ENCODE measurements at regions not wholly inside any gene's neighbourhood (a gene's known extent, or its start where the extent isn't known, plus 50 kb on each side); places are given as distances from the start of the nearest gene placed in this dataset.

GRCh38 chr4:18931643-18932377 is 910.3 kb upstream of the LCORL start:
- intact Hi-C loops (cut with micrococcal nuclease; ENCODE audit: unreplicated experiment) (no loop called here), in situ Hi-C loops (cut with HindIII; ENCODE audit: low pct_unique_long_range_greater_than_20kb, low sequenced_read_pairs) (no loop called here)
- Histone ChIP-seq H3K27ac (ENCODE audit: low read length) (no peak overlapping the region), H3K4me3 (ENCODE audit: low read depth in 2 of 2, low read length in 2 of 2) (no peak overlapping the region), H3K4me1 (ENCODE audit: control insufficient read depth, insufficient read depth, low read length) (no peaks in the 10 kb centered on the region), H3K9me3 (ENCODE audit: control insufficient read depth, insufficient read depth, low read depth, low read length) (no peaks in the 10 kb centered on the region), H3K27me3 (ENCODE audit: control insufficient read depth, insufficient read depth, low read length) (no peaks in the 10 kb centered on the region), H3K36me3 (ENCODE audit: control insufficient read depth, insufficient read depth, low read length) (no peaks in the 10 kb centered on the region)
- BruUV-seq (replicated peaks) = no TSS peak
- ChIA-PET CTCF (no interaction called here), POLR2A (no interaction called here)
- TF ChIP-seq POLR2AphosphoS5 (IDR thresholded peaks at IDR 0.05; ENCODE audit: low read depth, low read length) (no peak), TCF7L2 (IDR thresholded peaks at IDR 0.05; ENCODE audit: low read depth, low read length) (no peak), REST (IDR thresholded peaks at IDR 0.05; ENCODE audit: insufficient read depth in 1 of 2, low read depth in 2 of 2, low read length in 1 of 2) (no peak), CTCF (IDR thresholded peaks at IDR 0.05) (no peak), SIN3A (IDR thresholded peaks at IDR 0.05; ENCODE audit: borderline replicate concordance, insufficient read depth, low read depth, low read length) (no peak)
- DNase-seq (ENCODE audit: low read depth, low spot score) (no peak), ATAC-seq (no peak)

GRCh38 chr4:18930487-18930886 is 908.9 kb upstream of the LCORL start:
- CTCF ChIA-PET = no interaction called here
- intact Hi-C loops (cut with micrococcal nuclease; ENCODE audit: unreplicated experiment) (no loop called here), in situ Hi-C loops (cut with HindIII; ENCODE audit: low pct_unique_long_range_greater_than_20kb, low sequenced_read_pairs) (no loop called here)
- no peak for TF ChIP-seq SIN3A (IDR thresholded peaks at IDR 0.05; ENCODE audit: borderline replicate concordance, insufficient read depth, low read depth, low read length)
- TF ChIP-seq POLR2AphosphoS5 (IDR thresholded peaks at IDR 0.05; ENCODE audit: low read depth, low read length) = no peak
- TF ChIP-seq TCF7L2 (IDR thresholded peaks at IDR 0.05; ENCODE audit: low read depth, low read length) = no peak
- TF ChIP-seq REST (IDR thresholded peaks at IDR 0.05; ENCODE audit: insufficient read depth in 1 of 2, low read depth in 2 of 2, low read length in 1 of 2) = no peak
- no peak for TF ChIP-seq CTCF (IDR thresholded peaks at IDR 0.05)
- no peaks in the 10 kb centered on the region for H3K27me3 ChIP-seq (ENCODE audit: control insufficient read depth, insufficient read depth, low read length)
- DNase-seq (ENCODE audit: low read depth, low spot score) (no peak), ATAC-seq (no peak)
- POLR2A ChIA-PET = no interaction called here
- H3K4me1 ChIP-seq (ENCODE audit: control insufficient read depth, insufficient read depth, low read length) = no peaks in the 10 kb centered on the region
- H3K9me3 ChIP-seq (ENCODE audit: control insufficient read depth, insufficient read depth, low read depth, low read length) = no peaks in the 10 kb centered on the region
- no TSS peak for BruUV-seq (replicated peaks)
- H3K27ac ChIP-seq (ENCODE audit: low read length) = no peak overlapping the region
- no peak overlapping the region for H3K4me3 ChIP-seq (ENCODE audit: low read depth in 2 of 2, low read length in 2 of 2)
- H3K36me3 ChIP-seq (ENCODE audit: control insufficient read depth, insufficient read depth, low read length) = no peaks in the 10 kb centered on the region

All from Panc1 (cell line).